GM12891 (cell line): ENCODE measurements at regions not wholly inside any gene's neighbourhood (a gene's known extent, or its start where the extent isn't known, plus 50 kb on each side); places are given as distances from the start of the nearest gene placed in this dataset.

Source experiments
- PAX5 ChIP-seq: IDR thresholded peaks from 2 replicates; pipeline ENCODE4 v1.6.1; 2011; ENCODE audit warnings: low read length, moderate library complexity, mild to moderate bottlenecking; ENCODE audit not compliant: insufficient read depth, severe bottlenecking
- POLR2A ChIP-seq: IDR thresholded peaks from 2 replicates; pipeline ENCODE4 v1.6.1; 2011; ENCODE audit warnings: low read depth, low read length, control low read depth
- POLR2AphosphoS5 ChIP-seq: IDR thresholded peaks from 2 replicates; pipeline ENCODE4 v1.6.1; 2011; ENCODE audit warnings: low read depth, low read length, control low read depth
- SPI1 ChIP-seq: IDR thresholded peaks from 2 replicates; pipeline ENCODE4 v1.6.1; 2011; ENCODE audit warnings: low read depth, low read length, control low read depth
- TAF1 ChIP-seq: IDR thresholded peaks from 2 replicates; pipeline ENCODE4 v1.6.1; 2011; ENCODE audit warnings: low read depth, low read length, control low read depth

- TF ChIP-seq POLR2A = no peak
- TF ChIP-seq TAF1 = no peak
- TF ChIP-seq POLR2AphosphoS5 = no peak
- no peak for TF ChIP-seq SPI1
- TF ChIP-seq PAX5 = no peak
These were observed 72.1 kb upstream of the SLC28A3 start for GRCh38 chr9:84412654-84413053.
